ENCODE measurements at regions not wholly inside any gene's neighbourhood (a gene's known extent, or its start where the extent isn't known, plus 50 kb on each side); places are given as distances from the start of the nearest gene placed in this dataset.

DNA sequence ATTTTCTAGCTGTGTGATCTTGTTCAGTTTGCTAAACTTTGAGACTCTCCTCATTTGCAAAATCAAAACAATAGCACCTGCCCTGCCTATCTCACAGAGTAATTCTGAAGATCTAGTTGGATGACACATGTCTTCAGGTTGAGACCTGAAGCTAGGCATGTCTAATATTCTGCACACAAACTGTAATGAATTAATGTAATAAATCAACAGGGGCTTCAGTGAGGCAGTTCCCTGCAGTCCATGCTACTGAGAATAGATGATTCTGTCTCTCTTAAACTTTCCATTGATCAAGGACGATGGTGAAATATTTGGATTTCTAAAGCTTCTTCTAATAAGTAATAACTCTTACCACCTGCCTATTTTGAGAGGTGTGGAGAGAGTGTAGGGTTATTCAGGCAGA lies 268.1 kb upstream of the TMTC4 start:
- TF ChIP-seq RAD21 (IDR thresholded peaks at IDR 0.05), result no peak
- no peak for TF ChIP-seq TAF1 (conservative IDR thresholded peaks at IDR 0.05)
- TF ChIP-seq, protein P1, sequence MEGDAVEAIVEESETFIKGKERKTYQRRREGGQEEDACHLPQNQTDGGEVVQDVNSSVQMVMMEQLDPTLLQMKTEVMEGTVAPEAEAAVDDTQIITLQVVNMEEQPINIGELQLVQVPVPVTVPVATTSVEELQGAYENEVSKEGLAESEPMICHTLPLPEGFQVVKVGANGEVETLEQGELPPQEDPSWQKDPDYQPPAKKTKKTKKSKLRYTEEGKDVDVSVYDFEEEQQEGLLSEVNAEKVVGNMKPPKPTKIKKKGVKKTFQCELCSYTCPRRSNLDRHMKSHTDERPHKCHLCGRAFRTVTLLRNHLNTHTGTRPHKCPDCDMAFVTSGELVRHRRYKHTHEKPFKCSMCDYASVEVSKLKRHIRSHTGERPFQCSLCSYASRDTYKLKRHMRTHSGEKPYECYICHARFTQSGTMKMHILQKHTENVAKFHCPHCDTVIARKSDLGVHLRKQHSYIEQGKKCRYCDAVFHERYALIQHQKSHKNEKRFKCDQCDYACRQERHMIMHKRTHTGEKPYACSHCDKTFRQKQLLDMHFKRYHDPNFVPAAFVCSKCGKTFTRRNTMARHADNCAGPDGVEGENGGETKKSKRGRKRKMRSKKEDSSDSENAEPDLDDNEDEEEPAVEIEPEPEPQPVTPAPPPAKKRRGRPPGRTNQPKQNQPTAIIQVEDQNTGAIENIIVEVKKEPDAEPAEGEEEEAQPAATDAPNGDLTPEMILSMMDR (IDR thresholded peaks at IDR 0.05; ENCODE audit: low read depth, low read length, missing input control), result no peak
- no peak for TF ChIP-seq SP1 (IDR thresholded peaks at IDR 0.05)
- no peak for TF ChIP-seq YY1 (IDR thresholded peaks at IDR 0.05)
- TF ChIP-seq JUND (IDR thresholded peaks at IDR 0.05), result no peak
- no peak for TF ChIP-seq HNF4A (conservative IDR thresholded peaks at IDR 0.05)
- no peak for TF ChIP-seq RXRA (IDR thresholded peaks at IDR 0.05)
- TF ChIP-seq, protein P2, sequence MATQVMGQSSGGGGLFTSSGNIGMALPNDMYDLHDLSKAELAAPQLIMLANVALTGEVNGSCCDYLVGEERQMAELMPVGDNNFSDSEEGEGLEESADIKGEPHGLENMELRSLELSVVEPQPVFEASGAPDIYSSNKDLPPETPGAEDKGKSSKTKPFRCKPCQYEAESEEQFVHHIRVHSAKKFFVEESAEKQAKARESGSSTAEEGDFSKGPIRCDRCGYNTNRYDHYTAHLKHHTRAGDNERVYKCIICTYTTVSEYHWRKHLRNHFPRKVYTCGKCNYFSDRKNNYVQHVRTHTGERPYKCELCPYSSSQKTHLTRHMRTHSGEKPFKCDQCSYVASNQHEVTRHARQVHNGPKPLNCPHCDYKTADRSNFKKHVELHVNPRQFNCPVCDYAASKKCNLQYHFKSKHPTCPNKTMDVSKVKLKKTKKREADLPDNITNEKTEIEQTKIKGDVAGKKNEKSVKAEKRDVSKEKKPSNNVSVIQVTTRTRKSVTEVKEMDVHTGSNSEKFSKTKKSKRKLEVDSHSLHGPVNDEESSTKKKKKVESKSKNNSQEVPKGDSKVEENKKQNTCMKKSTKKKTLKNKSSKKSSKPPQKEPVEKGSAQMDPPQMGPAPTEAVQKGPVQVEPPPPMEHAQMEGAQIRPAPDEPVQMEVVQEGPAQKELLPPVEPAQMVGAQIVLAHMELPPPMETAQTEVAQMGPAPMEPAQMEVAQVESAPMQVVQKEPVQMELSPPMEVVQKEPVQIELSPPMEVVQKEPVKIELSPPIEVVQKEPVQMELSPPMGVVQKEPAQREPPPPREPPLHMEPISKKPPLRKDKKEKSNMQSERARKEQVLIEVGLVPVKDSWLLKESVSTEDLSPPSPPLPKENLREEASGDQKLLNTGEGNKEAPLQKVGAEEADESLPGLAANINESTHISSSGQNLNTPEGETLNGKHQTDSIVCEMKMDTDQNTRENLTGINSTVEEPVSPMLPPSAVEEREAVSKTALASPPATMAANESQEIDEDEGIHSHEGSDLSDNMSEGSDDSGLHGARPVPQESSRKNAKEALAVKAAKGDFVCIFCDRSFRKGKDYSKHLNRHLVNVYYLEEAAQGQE (IDR thresholded peaks at IDR 0.05), result no peak
- TF ChIP-seq, protein P3, sequence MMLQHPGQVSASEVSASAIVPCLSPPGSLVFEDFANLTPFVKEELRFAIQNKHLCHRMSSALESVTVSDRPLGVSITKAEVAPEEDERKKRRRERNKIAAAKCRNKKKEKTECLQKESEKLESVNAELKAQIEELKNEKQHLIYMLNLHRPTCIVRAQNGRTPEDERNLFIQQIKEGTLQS (IDR thresholded peaks at IDR 0.05), result no peak
- TF ChIP-seq, protein P4, sequence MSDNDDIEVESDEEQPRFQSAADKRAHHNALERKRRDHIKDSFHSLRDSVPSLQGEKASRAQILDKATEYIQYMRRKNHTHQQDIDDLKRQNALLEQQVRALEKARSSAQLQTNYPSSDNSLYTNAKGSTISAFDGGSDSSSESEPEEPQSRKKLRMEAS (IDR thresholded peaks at IDR 0.05), result no peak
- TF ChIP-seq HNF4G (IDR thresholded peaks at IDR 0.05), result no peak
- no peak for TF ChIP-seq FOXA1 (IDR thresholded peaks at IDR 0.05)
- TF ChIP-seq, protein P5, sequence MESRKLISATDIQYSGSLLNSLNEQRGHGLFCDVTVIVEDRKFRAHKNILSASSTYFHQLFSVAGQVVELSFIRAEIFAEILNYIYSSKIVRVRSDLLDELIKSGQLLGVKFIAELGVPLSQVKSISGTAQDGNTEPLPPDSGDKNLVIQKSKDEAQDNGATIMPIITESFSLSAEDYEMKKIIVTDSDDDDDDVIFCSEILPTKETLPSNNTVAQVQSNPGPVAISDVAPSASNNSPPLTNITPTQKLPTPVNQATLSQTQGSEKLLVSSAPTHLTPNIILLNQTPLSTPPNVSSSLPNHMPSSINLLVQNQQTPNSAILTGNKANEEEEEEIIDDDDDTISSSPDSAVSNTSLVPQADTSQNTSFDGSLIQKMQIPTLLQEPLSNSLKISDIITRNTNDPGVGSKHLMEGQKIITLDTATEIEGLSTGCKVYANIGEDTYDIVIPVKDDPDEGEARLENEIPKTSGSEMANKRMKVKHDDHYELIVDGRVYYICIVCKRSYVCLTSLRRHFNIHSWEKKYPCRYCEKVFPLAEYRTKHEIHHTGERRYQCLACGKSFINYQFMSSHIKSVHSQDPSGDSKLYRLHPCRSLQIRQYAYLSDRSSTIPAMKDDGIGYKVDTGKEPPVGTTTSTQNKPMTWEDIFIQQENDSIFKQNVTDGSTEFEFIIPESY (IDR thresholded peaks at IDR 0.05), result no peak

Measured in liver (tissue), 3 donors.